H1 (cell line): ENCODE measurements at regions not wholly inside any gene's neighbourhood (a gene's known extent, or its start where the extent isn't known, plus 50 kb on each side); places are given as distances from the start of the nearest gene placed in this dataset.

Experiments
- CEBPB ChIP-seq: IDR thresholded peaks from 2 replicates; pipeline ENCODE4 v1.6.1; 2012; ENCODE audit warnings: low read depth, low read length
- CHD7 ChIP-seq: fragments of 300-600 bp; sonication (generic); IDR thresholded peaks from 2 replicates; pipeline ENCODE4 v1.7.1; 2012; ENCODE audit warnings: low read length, moderate library complexity, mild to moderate bottlenecking, inconsistent platforms; ENCODE audit not compliant: insufficient replicate concordance
- KDM5A ChIP-seq: fragments of 200-600 bp; IDR thresholded peaks from 2 replicates; pipeline ENCODE4 v1.7.1; 2012; ENCODE audit warnings: mild to moderate bottlenecking, low read length, inconsistent platforms, mixed read lengths
- RBBP5 ChIP-seq: IDR thresholded peaks from 2 replicates; pipeline ENCODE4 v1.7.1; 2012; ENCODE audit warnings: low read depth, mild to moderate bottlenecking, inconsistent platforms, low read length, moderate library complexity, borderline replicate concordance
- RNF2 ChIP-seq: fragments of 200-900, 300-1000 bp; sonication (generic); IDR thresholded peaks from 2 replicates; pipeline ENCODE4 v1.7.1; 2016; ENCODE audit warnings: borderline replicate concordance, low read depth, mild to moderate bottlenecking, antibody characterized with exemption, low read length; ENCODE audit not compliant: poor library complexity, severe bottlenecking; ENCODE audit errors: missing control alignments

DNA sequence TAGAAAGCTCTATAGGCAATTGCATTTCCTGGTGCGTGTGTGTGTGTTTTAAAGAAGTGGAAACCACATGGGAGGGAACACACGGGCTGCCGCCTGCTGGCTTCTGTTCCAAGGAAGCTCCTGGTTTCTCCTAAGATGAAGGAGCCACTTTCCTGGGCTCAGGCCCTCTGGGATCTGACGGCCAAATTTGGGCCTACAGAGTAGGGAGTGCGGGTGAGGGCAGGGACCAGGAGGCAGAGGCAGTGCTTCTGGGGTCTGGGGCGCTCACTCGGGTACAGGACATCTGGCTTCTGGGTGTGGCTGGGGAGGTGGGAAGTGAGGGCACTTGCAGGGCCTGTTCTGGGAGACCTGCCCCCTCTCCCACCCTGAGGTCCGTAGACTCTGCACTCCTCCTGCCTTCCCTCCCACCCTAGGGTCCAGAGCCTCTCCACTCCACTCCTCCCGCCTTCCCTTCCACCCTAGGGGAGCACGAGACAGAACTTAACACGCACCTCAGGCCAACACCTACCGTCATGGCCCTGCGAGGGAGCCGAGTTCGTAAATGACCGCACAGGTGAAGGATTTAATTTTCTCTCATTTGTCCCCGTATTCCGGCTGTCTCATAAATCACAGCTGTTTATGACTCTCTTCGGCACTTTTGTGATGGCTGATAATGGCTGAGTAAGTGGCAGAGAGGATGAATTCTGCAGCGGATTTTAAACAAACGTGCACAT lies 127.7 kb downstream of the KIF26A start (continued):
- TF ChIP-seq CHD7, result no peak
- no peak for TF ChIP-seq RNF2
- TF ChIP-seq KDM5A, result no peak
- no peak for TF ChIP-seq RBBP5
- TF ChIP-seq CEBPB, result no peak
